GM18511 (cell line): ENCODE measurements at regions not wholly inside any gene's neighbourhood (a gene's known extent, or its start where the extent isn't known, plus 50 kb on each side); places are given as distances from the start of the nearest gene placed in this dataset.

Experiments
- ATAC-seq: cut with Tn5 transposase; IDR thresholded peaks from one replicate; pipeline ENCODE4 v1.9.1; 2021; ENCODE audit warnings: mild to moderate bottlenecking, moderate library complexity; ENCODE audit not compliant: unreplicated experiment

- no peak for ATAC-seq
Measured at GRCh38 chr10:108204528-108205305, 1040.2 kb upstream of the SORCS1 start.

- no peak for ATAC-seq
Measured at GRCh38 chr10:108203905-108204527, 1039.5 kb upstream of the SORCS1 start.

- no peak for ATAC-seq
Measured at GRCh38 chr10:108187408-108188012, 1023.0 kb upstream of the SORCS1 start.

- ATAC-seq: no peak
Measured at GRCh38 chr10:108184114-108184513, 1019.6 kb upstream of the SORCS1 start.

- no peak for ATAC-seq
Measured at GRCh38 chr10:108180878-108181277, 1016.4 kb upstream of the SORCS1 start.

GRCh38 chr10:108169846-108170245, 1005.3 kb upstream of the SORCS1 start:
- ATAC-seq: no peak

GRCh38 chr10:108167766-108168165, 1003.3 kb upstream of the SORCS1 start:
- no peak for ATAC-seq

- no peak for ATAC-seq
Measured at GRCh38 chr10:108166401-108166800, 1001.9 kb upstream of the SORCS1 start.

GRCh38 chr10:108147346-108147745, 982.8 kb upstream of the SORCS1 start:
- ATAC-seq: no peak

- no peak for ATAC-seq
Measured at GRCh38 chr10:108141064-108141463, 976.6 kb upstream of the SORCS1 start.

- no peak for ATAC-seq
Measured at GRCh38 chr10:108132303-108132702, 967.8 kb upstream of the SORCS1 start.

GRCh38 chr10:108130575-108130974, 966.1 kb upstream of the SORCS1 start:
- ATAC-seq: no peak

- no peak for ATAC-seq
Measured at GRCh38 chr10:108112218-108112617, 947.7 kb upstream of the SORCS1 start.

GRCh38 chr10:108104551-108105156, 940.1 kb upstream of the SORCS1 start:
- no peak for ATAC-seq

GRCh38 chr10:108097258-108097657, 932.8 kb upstream of the SORCS1 start:
- ATAC-seq: no peak

- ATAC-seq: no peak
Measured at GRCh38 chr10:108095932-108096925, 931.7 kb upstream of the SORCS1 start.

- no peak for ATAC-seq
Measured at GRCh38 chr10:108090476-108091215, 926.1 kb upstream of the SORCS1 start.

GRCh38 chr10:108086502-108086901, 922.0 kb upstream of the SORCS1 start:
- no peak for ATAC-seq

GRCh38 chr10:108082596-108082995, 918.1 kb upstream of the SORCS1 start:
- no peak for ATAC-seq

GRCh38 chr10:108078263-108078662, 913.8 kb upstream of the SORCS1 start:
- no peak for ATAC-seq
